ENCODE measurements at regions not wholly inside any gene's neighbourhood (a gene's known extent, or its start where the extent isn't known, plus 50 kb on each side); places are given as distances from the start of the nearest gene placed in this dataset.

- no peak for DNase-seq (ENCODE audit: low read depth in 1 of 2, low spot score in 1 of 2)
- TF ChIP-seq POLR2AphosphoS5 (IDR thresholded peaks at IDR 0.05; ENCODE audit: low read depth) (no peak), CTCF (IDR thresholded peaks at IDR 0.05; ENCODE audit: insufficient read depth, low read length) (no peak), SPI1 (IDR thresholded peaks at IDR 0.05; ENCODE audit: borderline replicate concordance, low read depth) (no peak), REST (IDR thresholded peaks at IDR 0.05; ENCODE audit: insufficient replicate concordance, low read depth) (no peak), GABPA (IDR thresholded peaks at IDR 0.05; ENCODE audit: low read depth) (no peak)
- Histone ChIP-seq H3K4me3 (replicated peaks; ENCODE audit: insufficient read depth, low read length) (no peak overlapping the region), H3K27me3 (ENCODE audit: insufficient read depth, poor library complexity, severe bottlenecking) (no peaks in the 10 kb centered on the region), H3K27ac (replicated peaks) (no peak overlapping the region)
Observed at GRCh38 chr6:90669420-90669819, 82.5 kb upstream of the MAP3K7 start.

GRCh38 chr6:90668141-90668540 lies 81.3 kb upstream of the MAP3K7 start:
- H3K4me3 ChIP-seq (replicated peaks; ENCODE audit: insufficient read depth, low read length), result no peak overlapping the region
- no peak for TF ChIP-seq SPI1 (IDR thresholded peaks at IDR 0.05; ENCODE audit: borderline replicate concordance, low read depth)
- TF ChIP-seq POLR2AphosphoS5 (IDR thresholded peaks at IDR 0.05; ENCODE audit: low read depth), result no peak
- no peak for TF ChIP-seq REST (IDR thresholded peaks at IDR 0.05; ENCODE audit: insufficient replicate concordance, low read depth)
- no peak for TF ChIP-seq GABPA (IDR thresholded peaks at IDR 0.05; ENCODE audit: low read depth)
- TF ChIP-seq CTCF (IDR thresholded peaks at IDR 0.05; ENCODE audit: insufficient read depth, low read length), result no peak
- H3K27ac ChIP-seq (replicated peaks), result no peak overlapping the region
- no peaks in the 10 kb centered on the region for H3K27me3 ChIP-seq (ENCODE audit: insufficient read depth, poor library complexity, severe bottlenecking)
- DNase-seq (ENCODE audit: low read depth in 1 of 2, low spot score in 1 of 2), result no peak

GRCh38 chr6:90663873-90664272 lies 77.0 kb upstream of the MAP3K7 start:
- Histone ChIP-seq H3K4me3 (replicated peaks; ENCODE audit: insufficient read depth, low read length) (no peak overlapping the region), H3K27ac (replicated peaks) (no peak overlapping the region), H3K27me3 (ENCODE audit: insufficient read depth, poor library complexity, severe bottlenecking) (no peaks in the 10 kb centered on the region)
- DNase-seq (ENCODE audit: low read depth in 1 of 2, low spot score in 1 of 2), result no peak
- TF ChIP-seq CTCF (IDR thresholded peaks at IDR 0.05; ENCODE audit: insufficient read depth, low read length) (no peak), POLR2AphosphoS5 (IDR thresholded peaks at IDR 0.05; ENCODE audit: low read depth) (no peak), GABPA (IDR thresholded peaks at IDR 0.05; ENCODE audit: low read depth) (no peak), REST (IDR thresholded peaks at IDR 0.05; ENCODE audit: insufficient replicate concordance, low read depth) (no peak), SPI1 (IDR thresholded peaks at IDR 0.05; ENCODE audit: borderline replicate concordance, low read depth) (no peak)
